Sigmoid colon (tissue), 6 donors: ENCODE measurements at regions not wholly inside any gene's neighbourhood (a gene's known extent, or its start where the extent isn't known, plus 50 kb on each side); places are given as distances from the start of the nearest gene placed in this dataset.

Source experiments
- DNase-seq: peaks from one replicate; pipeline ENCODE4 v3.0.0-alpha.2; 2019
- H3K27ac ChIP-seq, 4 donors: fragments of 200-600 bp; sonication (generic); one replicate each; pipeline ENCODE4 v1.5.1; 2016 to 2019; ENCODE audit warnings: mild to moderate bottlenecking in 1 of 4
- H3K27me3 ChIP-seq, 3 donors: fragments of 200-600 bp; sonication (generic); one replicate each; pipeline ENCODE4 v1.5.1; 2019; ENCODE audit warnings: mild to moderate bottlenecking in 1 of 3
- H3K36me3 ChIP-seq, 4 donors: fragments of 200-600 bp; sonication (generic); one replicate each; pipeline ENCODE4 v1.5.1; 2016 to 2019
- H3K4me1 ChIP-seq, 4 donors: fragments of 200-600 bp; sonication (generic); one replicate each; pipeline ENCODE4 v1.5.1; 2017 to 2019
- H3K4me3 ChIP-seq, 4 donors: fragments of 200-600 bp; sonication (generic); one replicate each; pipeline ENCODE4 v1.5.1; 2017 to 2019; ENCODE audit warnings: mild to moderate bottlenecking in 2 of 4, moderate library complexity in 1 of 4
- H3K9me3 ChIP-seq, 4 donors: fragments of 200-600 bp in 3 of 4; sonication (generic) in 3 of 4; one replicate each; pipeline versions ENCODE4 v1.5.1 to v1.6.1; 2013 to 2019
- CTCF ChIP-seq, 4 experiments: fragments of 450-650 bp in 3 of 4; fragments of 200-600 bp in 1 of 4; IDR thresholded peaks; one replicate each; pipeline ENCODE4 v1.5.1; 2016 to 2019; ENCODE audit warnings: antibody characterized with exemption in 4 of 4, mild to moderate bottlenecking in 3 of 4, moderate library complexity in 2 of 4
- EP300 ChIP-seq, 4 donors: sonication (generic); formaldehyde crosslinking; IDR thresholded peaks; one replicate each; pipeline ENCODE4 v1.6.1; 2017; ENCODE audit warnings: antibody characterized with exemption in 4 of 4
- POLR2A ChIP-seq, 2 donors: fragments of 450-650 bp; IDR thresholded peaks; one replicate each; pipeline ENCODE4 v1.6.1; 2016; ENCODE audit warnings: antibody characterized with exemption in 2 of 2, mild to moderate bottlenecking in 2 of 2, moderate library complexity in 2 of 2
- POLR2AphosphoS5 ChIP-seq, 4 donors: sonication (generic); formaldehyde crosslinking; IDR thresholded peaks; one replicate each; pipeline ENCODE4 v1.6.1; 2017; ENCODE audit warnings: antibody characterized with exemption in 4 of 4
- WGBS, 2 donors: extraction: QIAGEN DNeasy Blood & Tissue Kit; methylation state at CpG; one replicate each; pipeline ENCODE4 v1.1.7; 2013; 5-methylcytosine and 5-hydroxymethylcytosine counted together
- intact Hi-C: fragments of 100-400 bp; cut with DNase I; formaldehyde crosslinking; loops from one replicate; pipeline ENCODE4 v1.15.1; 2023
- donor health status: healthy with polysubstance abuse.
- donor health status: healthy.

GRCh38 chr5:142472306-142472951 is 147.6 kb upstream of the SPRY4 start:
- no peak overlapping the region for H3K27ac ChIP-seq
- WGBS, 2 donors: 82 to 85% methylated on average over 7 of the region's 7 CpGs
- TF ChIP-seq POLR2AphosphoS5 (IDR thresholded peaks at IDR 0.05) (no peak), POLR2A (IDR thresholded peaks at IDR 0.05) (no peak), EP300 (IDR thresholded peaks at IDR 0.05) (no peak), CTCF (IDR thresholded peaks at IDR 0.05) (no peak)
- H3K27me3 ChIP-seq: no peaks in the 10 kb centered on the region
- H3K36me3 ChIP-seq: no peaks in the 10 kb centered on the region
- no peak overlapping the region for H3K4me3 ChIP-seq
- peaks cover 0 to 2% (median 0%) of the 10 kb centered on the region in 4 donors for H3K4me1 ChIP-seq
- no peaks in the 10 kb centered on the region for H3K9me3 ChIP-seq
- intact Hi-C loops: no loop called here
- DNase-seq: no peak

- intact Hi-C loops: no loop called here
- DNase-seq: no peak
- Histone ChIP-seq H3K36me3 (no peaks in the 10 kb centered on the region), H3K27ac (no peak overlapping the region), H3K9me3 (no peaks in the 10 kb centered on the region), H3K4me1 (peaks cover 0 to 15% (median 2%) of the 10 kb centered on the region in 4 donors), H3K27me3 (no peaks in the 10 kb centered on the region), H3K4me3 (no peak overlapping the region)
- WGBS, 2 donors: 74 to 76% methylated on average over 7 of the region's 7 CpGs
- TF ChIP-seq CTCF (IDR thresholded peaks at IDR 0.05) (no peak), POLR2AphosphoS5 (IDR thresholded peaks at IDR 0.05) (no peak), EP300 (IDR thresholded peaks at IDR 0.05) (no peak), POLR2A (IDR thresholded peaks at IDR 0.05) (no peak)
Observed at GRCh38 chr5:142466195-142466971, 141.6 kb upstream of the SPRY4 start.

- H3K4me1 ChIP-seq: peaks cover 0 to 15% (median 2%) of the 10 kb centered on the region in 4 donors
- no peak for DNase-seq
- no peaks in the 10 kb centered on the region for H3K9me3 ChIP-seq
- H3K36me3 ChIP-seq: no peaks in the 10 kb centered on the region
- TF ChIP-seq CTCF (IDR thresholded peaks at IDR 0.05): no peak
- no peak for TF ChIP-seq EP300 (IDR thresholded peaks at IDR 0.05)
- intact Hi-C loops: no loop called here
- no peaks in the 10 kb centered on the region for H3K27me3 ChIP-seq
- no peak overlapping the region for H3K27ac ChIP-seq
- 89 to 92% methylated on average over 1 of the region's 1 CpG for WGBS, 2 donors
- H3K4me3 ChIP-seq: no peak overlapping the region
Observed at GRCh38 chr5:142465476-142465875, 140.7 kb upstream of the SPRY4 start.

GRCh38 chr5:142463904-142464303 is 139.1 kb upstream of the SPRY4 start:
- Histone ChIP-seq H3K4me3 (no peak overlapping the region), H3K27me3 (no peaks in the 10 kb centered on the region), H3K36me3 (no peaks in the 10 kb centered on the region), H3K9me3 (peaks cover 0 to 1% (median 0%) of the 10 kb centered on the region in 4 donors), H3K27ac (no peak overlapping the region), H3K4me1 (peaks cover 0 to 15% (median 2%) of the 10 kb centered on the region in 4 donors)
- TF ChIP-seq EP300 (IDR thresholded peaks at IDR 0.05) (no peak), POLR2A (IDR thresholded peaks at IDR 0.05) (no peak)
- 22 to 71% methylated on average over 2 of the region's 2 CpGs for WGBS, 2 donors
- DNase-seq: no peak
- intact Hi-C loops: no loop called here

- H3K36me3 ChIP-seq: no peaks in the 10 kb centered on the region
- DNase-seq: no peak
- no peak overlapping the region for H3K4me3 ChIP-seq
- no peaks in the 10 kb centered on the region for H3K27me3 ChIP-seq
- intact Hi-C loops: no loop called here
- H3K27ac ChIP-seq: no peak overlapping the region
- TF ChIP-seq EP300 (IDR thresholded peaks at IDR 0.05) (no peak), CTCF (IDR thresholded peaks at IDR 0.05) (no peak), POLR2A (IDR thresholded peaks at IDR 0.05) (no peak), POLR2AphosphoS5 (IDR thresholded peaks at IDR 0.05) (no peak)
- peaks cover 0 to under 1% (median 0%) of the 10 kb centered on the region in 4 donors for H3K4me1 ChIP-seq
- H3K9me3 ChIP-seq: peaks cover 0 to 1% (median 0%) of the 10 kb centered on the region in 4 donors
- WGBS, 2 donors: 86% methylated on average over 5 of the region's 5 CpGs
Observed at GRCh38 chr5:142461028-142461590, 136.3 kb upstream of the SPRY4 start.
